ENCODE measurements at regions not wholly inside any gene's neighbourhood (a gene's known extent, or its start where the extent isn't known, plus 50 kb on each side); places are given as distances from the start of the nearest gene placed in this dataset.

GRCh38 chr2:162945785-162946184 is 107.2 kb upstream of the KCNH7 start:
- TF ChIP-seq FOXJ3 (CRISPR knock-in tag; IDR thresholded peaks at IDR 0.05), result no peak
- TF ChIP-seq NFE2 (IDR thresholded peaks at IDR 0.05; ENCODE audit: low read depth), result no peak
- no peak for TF ChIP-seq BRCA1 (IDR thresholded peaks at IDR 0.05)
- no peak for TF ChIP-seq BRCA1 (CRISPR knock-in tag; IDR thresholded peaks at IDR 0.05)
- TF ChIP-seq PHF8 (IDR thresholded peaks at IDR 0.05; ENCODE audit: borderline replicate concordance, low read length), result no peak
- no peak for TF ChIP-seq BRF2 (IDR thresholded peaks at IDR 0.05; ENCODE audit: borderline replicate concordance, insufficient read depth, insufficient read length)
- TF ChIP-seq EZH2 (IDR thresholded peaks at IDR 0.05; ENCODE audit: borderline replicate concordance, low read depth, low read length), result no peak
